ENCODE measurements at regions not wholly inside any gene's neighbourhood (a gene's known extent, or its start where the extent isn't known, plus 50 kb on each side); places are given as distances from the start of the nearest gene placed in this dataset.

DNA sequence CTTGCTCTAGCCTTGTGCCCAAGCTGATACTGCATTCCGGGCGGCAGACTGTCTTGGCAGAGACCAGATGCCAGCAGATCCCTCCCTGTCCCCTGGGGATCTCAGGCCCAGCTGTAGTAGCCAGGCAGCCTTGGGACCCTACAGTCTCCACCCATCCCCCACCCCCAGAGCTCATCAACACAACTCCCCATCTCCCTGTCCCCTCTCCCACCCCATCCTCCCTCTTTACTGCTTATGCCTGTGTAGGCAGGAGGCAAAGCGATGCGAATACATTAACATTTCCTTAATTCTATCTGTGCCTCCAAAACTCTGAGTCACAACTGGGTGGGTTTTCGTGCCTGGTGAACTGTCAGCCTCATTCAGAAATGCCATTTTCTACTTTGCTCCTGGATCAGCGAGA lies 547.6 kb downstream of the BUD13 start:
- TF ChIP-seq, protein P1, sequence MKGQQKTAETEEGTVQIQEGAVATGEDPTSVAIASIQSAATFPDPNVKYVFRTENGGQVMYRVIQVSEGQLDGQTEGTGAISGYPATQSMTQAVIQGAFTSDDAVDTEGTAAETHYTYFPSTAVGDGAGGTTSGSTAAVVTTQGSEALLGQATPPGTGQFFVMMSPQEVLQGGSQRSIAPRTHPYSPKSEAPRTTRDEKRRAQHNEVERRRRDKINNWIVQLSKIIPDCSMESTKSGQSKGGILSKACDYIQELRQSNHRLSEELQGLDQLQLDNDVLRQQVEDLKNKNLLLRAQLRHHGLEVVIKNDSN (IDR thresholded peaks at IDR 0.05), result no peak
- TF ChIP-seq RAD21 (IDR thresholded peaks at IDR 0.05; ENCODE audit: low read depth), result no peak
- TF ChIP-seq EP300 (IDR thresholded peaks at IDR 0.05; ENCODE audit: borderline replicate concordance), result no peak
- TF ChIP-seq CREB1 (IDR thresholded peaks at IDR 0.05; ENCODE audit: low read depth), result no peak
- no peak for TF ChIP-seq TAF1 (IDR thresholded peaks at IDR 0.05; ENCODE audit: low read depth)
- TF ChIP-seq CEBPB (IDR thresholded peaks at IDR 0.05), result no peak
- TF ChIP-seq FOXM1 (IDR thresholded peaks at IDR 0.05; ENCODE audit: borderline replicate concordance, low read depth), result no peak
- no peak for TF ChIP-seq TCF12 (IDR thresholded peaks at IDR 0.05; ENCODE audit: low read depth)
- TF ChIP-seq ZBTB7A (IDR thresholded peaks at IDR 0.05; ENCODE audit: low read depth), result no peak
- no peak for TF ChIP-seq EGR1 (IDR thresholded peaks at IDR 0.05)
- TF ChIP-seq NFIC (IDR thresholded peaks at IDR 0.05), result no peak
- TF ChIP-seq, protein P2, sequence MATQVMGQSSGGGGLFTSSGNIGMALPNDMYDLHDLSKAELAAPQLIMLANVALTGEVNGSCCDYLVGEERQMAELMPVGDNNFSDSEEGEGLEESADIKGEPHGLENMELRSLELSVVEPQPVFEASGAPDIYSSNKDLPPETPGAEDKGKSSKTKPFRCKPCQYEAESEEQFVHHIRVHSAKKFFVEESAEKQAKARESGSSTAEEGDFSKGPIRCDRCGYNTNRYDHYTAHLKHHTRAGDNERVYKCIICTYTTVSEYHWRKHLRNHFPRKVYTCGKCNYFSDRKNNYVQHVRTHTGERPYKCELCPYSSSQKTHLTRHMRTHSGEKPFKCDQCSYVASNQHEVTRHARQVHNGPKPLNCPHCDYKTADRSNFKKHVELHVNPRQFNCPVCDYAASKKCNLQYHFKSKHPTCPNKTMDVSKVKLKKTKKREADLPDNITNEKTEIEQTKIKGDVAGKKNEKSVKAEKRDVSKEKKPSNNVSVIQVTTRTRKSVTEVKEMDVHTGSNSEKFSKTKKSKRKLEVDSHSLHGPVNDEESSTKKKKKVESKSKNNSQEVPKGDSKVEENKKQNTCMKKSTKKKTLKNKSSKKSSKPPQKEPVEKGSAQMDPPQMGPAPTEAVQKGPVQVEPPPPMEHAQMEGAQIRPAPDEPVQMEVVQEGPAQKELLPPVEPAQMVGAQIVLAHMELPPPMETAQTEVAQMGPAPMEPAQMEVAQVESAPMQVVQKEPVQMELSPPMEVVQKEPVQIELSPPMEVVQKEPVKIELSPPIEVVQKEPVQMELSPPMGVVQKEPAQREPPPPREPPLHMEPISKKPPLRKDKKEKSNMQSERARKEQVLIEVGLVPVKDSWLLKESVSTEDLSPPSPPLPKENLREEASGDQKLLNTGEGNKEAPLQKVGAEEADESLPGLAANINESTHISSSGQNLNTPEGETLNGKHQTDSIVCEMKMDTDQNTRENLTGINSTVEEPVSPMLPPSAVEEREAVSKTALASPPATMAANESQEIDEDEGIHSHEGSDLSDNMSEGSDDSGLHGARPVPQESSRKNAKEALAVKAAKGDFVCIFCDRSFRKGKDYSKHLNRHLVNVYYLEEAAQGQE (IDR thresholded peaks at IDR 0.05; ENCODE audit: low read depth), result no peak
- no peak for TF ChIP-seq TEAD4 (IDR thresholded peaks at IDR 0.05)
- TF ChIP-seq YY1 (IDR thresholded peaks at IDR 0.05; ENCODE audit: low read depth), result no peak
- no peak for TF ChIP-seq MAX (IDR thresholded peaks at IDR 0.05)

- TF ChIP-seq NFIC (IDR thresholded peaks at IDR 0.05), result no peak
- no peak for TF ChIP-seq EGR1 (IDR thresholded peaks at IDR 0.05)
- no peak for TF ChIP-seq CREB1 (IDR thresholded peaks at IDR 0.05; ENCODE audit: low read depth)
- TF ChIP-seq, protein P2 (IDR thresholded peaks at IDR 0.05; ENCODE audit: low read depth), result no peak
- TF ChIP-seq ZBTB7A (IDR thresholded peaks at IDR 0.05; ENCODE audit: low read depth), result no peak
- no peak for TF ChIP-seq TAF1 (IDR thresholded peaks at IDR 0.05; ENCODE audit: low read depth)
- TF ChIP-seq EP300 (IDR thresholded peaks at IDR 0.05; ENCODE audit: borderline replicate concordance), result no peak
- no peak for TF ChIP-seq RAD21 (IDR thresholded peaks at IDR 0.05; ENCODE audit: low read depth)
- no peak for TF ChIP-seq FOXM1 (IDR thresholded peaks at IDR 0.05; ENCODE audit: borderline replicate concordance, low read depth)
- no peak for TF ChIP-seq MAX (IDR thresholded peaks at IDR 0.05)
- no peak for TF ChIP-seq TEAD4 (IDR thresholded peaks at IDR 0.05)
- no peak for TF ChIP-seq CEBPB (IDR thresholded peaks at IDR 0.05)
- TF ChIP-seq, protein P1 (IDR thresholded peaks at IDR 0.05), result no peak
- no peak for TF ChIP-seq YY1 (IDR thresholded peaks at IDR 0.05; ENCODE audit: low read depth)
- TF ChIP-seq TCF12 (IDR thresholded peaks at IDR 0.05; ENCODE audit: low read depth), result no peak
Measured at GRCh38 chr11:116224889-116225200, 547.9 kb downstream of the BUD13 start.

- TF ChIP-seq ZBTB7A (IDR thresholded peaks at IDR 0.05; ENCODE audit: low read depth) (no peak), EGR1 (IDR thresholded peaks at IDR 0.05) (no peak), FOXM1 (IDR thresholded peaks at IDR 0.05; ENCODE audit: borderline replicate concordance, low read depth) (no peak), TEAD4 (IDR thresholded peaks at IDR 0.05) (no peak), RAD21 (IDR thresholded peaks at IDR 0.05; ENCODE audit: low read depth) (peak; percentile 21; the same call in 1 of the 2 replicates)
- TF ChIP-seq, protein P1 (IDR thresholded peaks at IDR 0.05), result no peak
- TF ChIP-seq, protein P2 (IDR thresholded peaks at IDR 0.05; ENCODE audit: low read depth), result no peak
Measured at GRCh38 chr11:116224154-116224888, 548.5 kb downstream of the BUD13 start.

DNA sequence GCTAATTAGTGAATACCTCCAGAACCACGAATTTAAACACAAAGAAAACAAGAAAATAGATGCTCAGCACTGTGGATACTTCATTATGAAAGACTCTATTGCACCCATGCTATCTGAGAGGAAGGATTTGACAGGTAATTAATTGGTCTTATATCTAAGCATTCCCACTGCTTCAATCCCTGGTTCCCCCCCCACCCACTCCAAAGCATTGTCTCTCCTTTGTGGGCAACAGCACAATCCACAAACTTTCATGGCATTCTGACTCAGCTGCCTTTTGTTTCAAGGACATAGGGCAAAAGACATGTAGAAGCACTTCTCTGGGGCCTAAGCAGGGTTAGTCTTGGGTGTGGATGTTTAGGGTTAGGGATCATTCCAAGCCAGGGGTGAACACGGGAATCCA lies 551.4 kb downstream of the BUD13 start:
- TF ChIP-seq EP300 (IDR thresholded peaks at IDR 0.05; ENCODE audit: borderline replicate concordance), result no peak

Measured in Ishikawa (cell line).